GM20000 (cell line): ENCODE measurements at regions not wholly inside any gene's neighbourhood (a gene's known extent, or its start where the extent isn't known, plus 50 kb on each side); places are given as distances from the start of the nearest gene placed in this dataset.

ENCODE experiments used
- DNase-seq: peaks from one replicate; pipeline ENCODE4 v3.0.0; 2012; ENCODE audit warnings: low spot score
- CTCF ChIP-seq: IDR thresholded peaks from 2 replicates; pipeline ENCODE4 v1.5.1; 2012; ENCODE audit warnings: mild to moderate bottlenecking, control low read depth; ENCODE audit errors: extremely low read depth, missing control alignments

- no peak for TF ChIP-seq CTCF
- no peak for DNase-seq
These were observed 262.1 kb downstream of the CPS1 start for GRCh38 chr2:210818473-210818872.

DNA sequence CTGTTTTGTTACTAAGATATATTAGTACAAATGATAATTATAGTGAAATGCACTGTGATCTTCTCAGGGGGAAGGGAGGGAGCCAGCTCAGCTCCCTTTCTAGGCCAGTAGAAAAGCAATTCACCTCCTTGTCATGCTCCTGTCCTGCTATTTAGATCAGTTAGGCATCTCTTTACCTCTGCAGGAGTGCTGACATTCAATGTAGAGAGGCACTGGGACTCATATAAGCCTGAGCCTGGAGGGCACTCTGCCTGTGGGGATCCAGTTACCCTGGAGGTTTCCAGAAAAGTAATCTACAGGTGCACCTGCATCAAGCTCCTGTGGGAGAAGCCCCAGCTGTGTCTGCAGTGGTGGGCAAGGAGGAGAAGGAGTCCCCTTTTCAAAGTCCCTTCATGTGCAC lies 277.0 kb downstream of the CPS1 start:
- no peak for DNase-seq
- TF ChIP-seq CTCF = no peak

- DNase-seq = no peak
- no peak for TF ChIP-seq CTCF
These were observed 282.6 kb downstream of the CPS1 start for GRCh38 chr2:210839034-210839433.

DNA sequence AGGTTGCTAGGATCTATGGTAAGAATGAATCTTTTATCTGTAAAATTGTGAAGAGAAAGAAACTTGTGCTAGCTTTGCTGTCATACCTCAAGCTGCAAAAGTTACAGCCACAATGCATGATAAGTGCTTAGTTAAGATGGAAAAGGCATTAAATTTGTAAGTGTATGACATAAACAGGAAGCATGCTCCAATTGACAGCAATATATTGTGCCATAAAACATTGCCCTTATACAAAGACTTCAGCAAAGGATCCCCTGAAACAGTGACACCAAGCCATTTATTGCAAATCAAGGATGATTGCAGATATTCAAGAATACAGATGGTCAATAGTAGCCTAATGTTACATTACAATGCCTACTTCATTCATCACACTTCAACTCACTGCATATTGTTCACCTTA lies 283.1 kb downstream of the CPS1 start:
- TF ChIP-seq CTCF = no peak
- DNase-seq = no peak

DNA sequence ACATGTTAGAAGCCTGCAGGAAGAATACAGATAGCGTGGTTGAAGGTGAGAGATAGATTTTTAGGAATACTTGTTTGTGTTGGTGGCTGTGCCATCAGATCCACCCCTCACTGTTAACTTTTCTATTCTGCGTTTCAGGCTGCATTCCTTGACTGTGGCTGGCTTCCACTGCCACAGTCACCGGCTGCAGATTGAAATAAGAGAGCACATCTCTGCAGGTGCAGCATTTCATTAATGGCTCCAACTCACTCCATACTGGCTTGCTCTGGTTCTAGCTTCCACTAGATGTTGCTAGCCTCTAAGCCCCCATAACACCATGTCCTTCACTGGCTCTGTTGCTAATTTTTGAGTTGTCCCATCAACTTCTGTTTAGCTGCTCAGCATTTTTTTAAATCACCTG lies 286.5 kb downstream of the CPS1 start:
- TF ChIP-seq CTCF = no peak
- DNase-seq = no peak

DNA sequence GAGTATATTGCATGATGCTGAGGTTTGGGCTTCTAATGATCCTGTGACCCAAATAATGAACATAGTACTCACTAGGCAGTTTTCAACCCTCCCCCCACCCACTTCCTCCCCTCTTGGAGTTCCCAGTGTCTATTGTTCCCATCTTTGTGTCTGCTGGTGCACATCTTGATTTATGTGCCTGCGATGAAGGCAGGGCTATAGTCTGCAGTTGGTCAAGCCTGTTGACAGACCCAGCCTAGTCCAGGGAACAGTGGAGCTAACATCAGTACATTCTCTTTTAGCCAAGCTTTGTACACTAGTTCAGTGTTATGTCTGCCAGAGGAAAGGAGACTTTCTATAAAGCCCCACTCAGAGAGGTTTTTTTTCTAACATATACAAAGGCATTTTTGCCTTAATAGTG lies 287.6 kb downstream of the CPS1 start:
- TF ChIP-seq CTCF = no peak
- DNase-seq = no peak

DNA sequence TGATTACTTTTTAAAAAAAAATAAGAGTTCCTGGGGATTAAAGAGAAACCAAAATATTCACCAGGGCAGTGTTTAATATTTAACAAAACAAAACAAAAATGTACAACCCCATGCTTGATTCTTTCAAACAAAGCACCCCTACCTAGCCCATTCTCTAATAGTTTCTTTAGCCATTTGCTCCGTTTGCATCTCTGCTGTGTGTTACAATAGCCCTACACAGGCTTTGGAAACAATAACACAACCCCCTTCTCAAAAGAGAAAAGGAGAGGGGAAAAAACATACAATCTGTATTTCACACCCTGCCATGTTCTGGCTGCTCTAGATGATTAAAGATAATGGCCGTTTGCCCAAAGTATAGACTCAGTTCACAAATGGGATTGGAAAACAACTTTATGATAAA lies 302.9 kb downstream of the CPS1 start:
- no peak for DNase-seq
- TF ChIP-seq CTCF = no peak
